ENCODE measurements at regions not wholly inside any gene's neighbourhood (a gene's known extent, or its start where the extent isn't known, plus 50 kb on each side); places are given as distances from the start of the nearest gene placed in this dataset.
A peak's percentile ranks its signal among the peaks of the same experiment; 100 is the strongest.

- TF ChIP-seq ZNF274 (IDR thresholded peaks at IDR 0.05; ENCODE audit: low read depth, low read length) (no peak), SUZ12 (IDR thresholded peaks at IDR 0.05; ENCODE audit: extremely low read depth, insufficient read depth, insufficient read length) (no peak), YY1 (IDR thresholded peaks at IDR 0.05; ENCODE audit: insufficient read depth, insufficient read length) (no peak)
- DNase-seq (ENCODE audit: low read depth, low spot score) = no peak
- Histone ChIP-seq H3K4me1 (ENCODE audit: insufficient read depth, insufficient read length) (no peaks in the 10 kb centered on the region), H3K4me3 (ENCODE audit: insufficient read length, low read depth) (no peak overlapping the region), H3K36me3 (ENCODE audit: insufficient read depth, insufficient read length, low read length) (no peaks in the 10 kb centered on the region), H3K9me3 (ENCODE audit: insufficient read depth, low read length) (no peaks in the 10 kb centered on the region), H3K27me3 (ENCODE audit: insufficient read depth, insufficient read length) (peaks cover 43% of the 10 kb centered on the region), H3K9ac (ENCODE audit: insufficient read length, low read depth) (no peak overlapping the region)
Measured at GRCh38 chrX:107502316-107502715, 52.9 kb downstream of the FRMPD3 start.

- H3K4me3 ChIP-seq (ENCODE audit: insufficient read length, low read depth) = no peak overlapping the region
Measured at GRCh38 chrX:107504006-107504405, 54.6 kb downstream of the FRMPD3 start.

GRCh38 chrX:107505223-107505622 lies 55.8 kb downstream of the FRMPD3 start:
- no peak overlapping the region for H3K9ac ChIP-seq (ENCODE audit: insufficient read length, low read depth)
- H3K4me1 ChIP-seq (ENCODE audit: insufficient read depth, insufficient read length) = peaks cover 5% of the 10 kb centered on the region
- H3K4me3 ChIP-seq (ENCODE audit: insufficient read length, low read depth) = no peak overlapping the region
- no peaks in the 10 kb centered on the region for H3K9me3 ChIP-seq (ENCODE audit: insufficient read depth, low read length)
- no peaks in the 10 kb centered on the region for H3K36me3 ChIP-seq (ENCODE audit: insufficient read depth, insufficient read length, low read length)
- H3K27me3 ChIP-seq (ENCODE audit: insufficient read depth, insufficient read length) = peaks cover 64% of the 10 kb centered on the region
- TF ChIP-seq ZNF274 (IDR thresholded peaks at IDR 0.05; ENCODE audit: low read depth, low read length) (no peak), YY1 (IDR thresholded peaks at IDR 0.05; ENCODE audit: insufficient read depth, insufficient read length) (no peak)
- DNase-seq (ENCODE audit: low read depth, low spot score) = no peak

More at GRCh38 chrX:107504006-107504405, 54.6 kb downstream of the FRMPD3 start:
- no peaks in the 10 kb centered on the region for H3K9me3 ChIP-seq (ENCODE audit: insufficient read depth, low read length)
- H3K9ac ChIP-seq (ENCODE audit: insufficient read length, low read depth) = no peak overlapping the region
- H3K27me3 ChIP-seq (ENCODE audit: insufficient read depth, insufficient read length) = peaks cover 60% of the 10 kb centered on the region
- TF ChIP-seq YY1 (IDR thresholded peaks at IDR 0.05; ENCODE audit: insufficient read depth, insufficient read length) (no peak), ZNF274 (IDR thresholded peaks at IDR 0.05; ENCODE audit: low read depth, low read length) (no peak), SUZ12 (IDR thresholded peaks at IDR 0.05; ENCODE audit: extremely low read depth, insufficient read depth, insufficient read length) (no peak)
- DNase-seq (ENCODE audit: low read depth, low spot score) = no peak
- peaks cover 3% of the 10 kb centered on the region for H3K4me1 ChIP-seq (ENCODE audit: insufficient read depth, insufficient read length)
- no peaks in the 10 kb centered on the region for H3K36me3 ChIP-seq (ENCODE audit: insufficient read depth, insufficient read length, low read length)

- H3K9ac ChIP-seq (ENCODE audit: insufficient read length, low read depth) = peak overlapping the region; percentile 47
- peaks cover 64% of the 10 kb centered on the region for H3K27me3 ChIP-seq (ENCODE audit: insufficient read depth, insufficient read length)
- H3K4me3 ChIP-seq (ENCODE audit: insufficient read length, low read depth) = peak overlapping the region; percentile 18
- H3K9me3 ChIP-seq (ENCODE audit: insufficient read depth, low read length) = no peaks in the 10 kb centered on the region
- DNase-seq (ENCODE audit: low read depth, low spot score) = no peak
- H3K36me3 ChIP-seq (ENCODE audit: insufficient read depth, insufficient read length, low read length) = no peaks in the 10 kb centered on the region
- peak; percentile 34 for TF ChIP-seq SUZ12 (IDR thresholded peaks at IDR 0.05; ENCODE audit: extremely low read depth, insufficient read depth, insufficient read length)
- no peak for TF ChIP-seq ZNF274 (IDR thresholded peaks at IDR 0.05; ENCODE audit: low read depth, low read length)
- peaks cover 5% of the 10 kb centered on the region for H3K4me1 ChIP-seq (ENCODE audit: insufficient read depth, insufficient read length)
Measured at GRCh38 chrX:107506596-107507031, 57.2 kb downstream of the FRMPD3 start.

- DNase-seq (ENCODE audit: low read depth, low spot score) = no peak
- TF ChIP-seq SUZ12 (IDR thresholded peaks at IDR 0.05; ENCODE audit: extremely low read depth, insufficient read depth, insufficient read length) (no peak), YY1 (IDR thresholded peaks at IDR 0.05; ENCODE audit: insufficient read depth, insufficient read length) (no peak), ZNF274 (IDR thresholded peaks at IDR 0.05; ENCODE audit: low read depth, low read length) (no peak)
- H3K4me3 ChIP-seq (ENCODE audit: insufficient read length, low read depth) = peak overlapping the region; percentile 37
- H3K4me1 ChIP-seq (ENCODE audit: insufficient read depth, insufficient read length) = peaks cover 5% of the 10 kb centered on the region
- H3K9me3 ChIP-seq (ENCODE audit: insufficient read depth, low read length) = no peaks in the 10 kb centered on the region
- H3K27me3 ChIP-seq (ENCODE audit: insufficient read depth, insufficient read length) = peaks cover 64% of the 10 kb centered on the region
- no peaks in the 10 kb centered on the region for H3K36me3 ChIP-seq (ENCODE audit: insufficient read depth, insufficient read length, low read length)
- H3K9ac ChIP-seq (ENCODE audit: insufficient read length, low read depth) = peak overlapping the region; percentile 66
Measured at GRCh38 chrX:107507093-107507743, 57.8 kb downstream of the FRMPD3 start.

GRCh38 chrX:107507744-107508117 lies 58.3 kb downstream of the FRMPD3 start:
- Histone ChIP-seq H3K4me3 (ENCODE audit: insufficient read length, low read depth) (peak overlapping the region; percentile 37), H3K27me3 (ENCODE audit: insufficient read depth, insufficient read length) (peaks cover 64% of the 10 kb centered on the region), H3K36me3 (ENCODE audit: insufficient read depth, insufficient read length, low read length) (no peaks in the 10 kb centered on the region), H3K9me3 (ENCODE audit: insufficient read depth, low read length) (no peaks in the 10 kb centered on the region), H3K9ac (ENCODE audit: insufficient read length, low read depth) (peak overlapping the region; percentile 66), H3K4me1 (ENCODE audit: insufficient read depth, insufficient read length) (peaks cover 5% of the 10 kb centered on the region)
- TF ChIP-seq SUZ12 (IDR thresholded peaks at IDR 0.05; ENCODE audit: extremely low read depth, insufficient read depth, insufficient read length) = no peak
- no peak for TF ChIP-seq ZNF274 (IDR thresholded peaks at IDR 0.05; ENCODE audit: low read depth, low read length)
- no peak for TF ChIP-seq YY1 (IDR thresholded peaks at IDR 0.05; ENCODE audit: insufficient read depth, insufficient read length)
- no peak for DNase-seq (ENCODE audit: low read depth, low spot score)

- H3K9me3 ChIP-seq (ENCODE audit: insufficient read depth, low read length) = no peaks in the 10 kb centered on the region
- no peak overlapping the region for H3K9ac ChIP-seq (ENCODE audit: insufficient read length, low read depth)
- H3K27me3 ChIP-seq (ENCODE audit: insufficient read depth, insufficient read length) = peaks cover 59% of the 10 kb centered on the region
- no peak overlapping the region for H3K4me3 ChIP-seq (ENCODE audit: insufficient read length, low read depth)
- TF ChIP-seq SUZ12 (IDR thresholded peaks at IDR 0.05; ENCODE audit: extremely low read depth, insufficient read depth, insufficient read length) (no peak), YY1 (IDR thresholded peaks at IDR 0.05; ENCODE audit: insufficient read depth, insufficient read length) (no peak), ZNF274 (IDR thresholded peaks at IDR 0.05; ENCODE audit: low read depth, low read length) (no peak)
- DNase-seq (ENCODE audit: low read depth, low spot score) = no peak
- no peaks in the 10 kb centered on the region for H3K36me3 ChIP-seq (ENCODE audit: insufficient read depth, insufficient read length, low read length)
- peaks cover 5% of the 10 kb centered on the region for H3K4me1 ChIP-seq (ENCODE audit: insufficient read depth, insufficient read length)
Measured at GRCh38 chrX:107508925-107509324, 59.5 kb downstream of the FRMPD3 start.

Data from NT2/D1 (cell line).